Breast epithelium (tissue), 4 donors: ENCODE measurements at regions not wholly inside any gene's neighbourhood (a gene's known extent, or its start where the extent isn't known, plus 50 kb on each side); places are given as distances from the start of the nearest gene placed in this dataset.

ENCODE experiments used
- DNase-seq, 2 donors: peaks; one replicate each; pipeline ENCODE4 v3.0.0-alpha.2; 2019; ENCODE audit warnings: low spot score in 2 of 2
- H3K27ac ChIP-seq, 2 donors: fragments of 200-600 bp; sonication (generic) in 1 of 2; one replicate each; pipeline ENCODE4 v1.5.1; 2016 to 2019; ENCODE audit warnings: mild to moderate bottlenecking in 1 of 2
- H3K27me3 ChIP-seq, 2 donors: fragments of 200-600 bp; sonication (generic) in 1 of 2; one replicate each; pipeline versions ENCODE4 v1.5.1 to v1.6.0; 2017 to 2019; ENCODE audit warnings: control low read depth in 1 of 2, mild to moderate bottlenecking in 1 of 2
- H3K36me3 ChIP-seq: fragments of 200-600 bp; one replicate; pipeline ENCODE4 v1.5.1; 2019
- H3K4me1 ChIP-seq, 2 donors: fragments of 200-600 bp; sonication (generic); one replicate each; pipeline ENCODE4 v1.5.1; 2016 to 2019; ENCODE audit warnings: control low read depth in 1 of 2
- H3K4me3 ChIP-seq, 3 donors: fragments of 200-600 bp; sonication (generic); 1 replicate in 2 of 3; 2 replicates in 1 of 3; pipeline ENCODE4 v1.5.1; 2016 to 2019; ENCODE audit warnings: mild to moderate bottlenecking in 3 of 3, moderate library complexity in 2 of 3
- H3K9me3 ChIP-seq, 2 donors: fragments of 200-600 bp; sonication (generic) in 1 of 2; one replicate each; pipeline ENCODE4 v1.5.1; 2016 to 2019; ENCODE audit warnings: control low read depth in 1 of 2
- CTCF ChIP-seq, 3 donors: fragments of 450-650 bp; IDR thresholded peaks; one replicate each; pipeline ENCODE4 v1.5.1; 2016 to 2017; ENCODE audit warnings: antibody characterized with exemption in 3 of 3, mild to moderate bottlenecking in 3 of 3, moderate library complexity in 3 of 3
- POLR2A ChIP-seq: fragments of 450-650 bp; IDR thresholded peaks from one replicate; pipeline ENCODE4 v1.6.1; 2016; ENCODE audit warnings: antibody characterized with exemption, mild to moderate bottlenecking, moderate library complexity
- POLR2AphosphoS5 ChIP-seq, 3 donors: sonication (generic); formaldehyde crosslinking; IDR thresholded peaks; one replicate each; pipeline ENCODE4 v1.6.1; 2017; ENCODE audit warnings: antibody characterized with exemption in 3 of 3
- intact Hi-C: fragments of 100-400 bp; cut with DNase I; formaldehyde crosslinking; loops from one replicate; pipeline ENCODE4 v1.15.1; 2023; ENCODE audit warnings: low total_unique reads

- TF ChIP-seq CTCF (IDR thresholded peaks at IDR 0.05), result no peak
- no peak for TF ChIP-seq POLR2A
- no peak for TF ChIP-seq POLR2AphosphoS5 (IDR thresholded peaks at IDR 0.05)
- Histone ChIP-seq H3K36me3 (no peaks in the 10 kb centered on the region), H3K9me3 (peaks cover 4 to 12% of the 10 kb centered on the region in 2 donors), H3K27ac (no peak overlapping the region), H3K4me1 (no peaks in the 10 kb centered on the region), H3K27me3 (peaks cover 0 to 3% of the 10 kb centered on the region in 2 donors), H3K4me3 (no peak overlapping the region)
- peak in 1 of 2 donors; percentile 37 for DNase-seq
- intact Hi-C loops, result loop anchor here (5.0 kb wide), 1 partner anchor 174 kb away; no protein-coding TSS in a partner anchor
These were observed 54.0 kb upstream of the CSF3R start for GRCh38 chr1:36536727-36537126.

- no peak for DNase-seq
These were observed 52.1 kb upstream of the CSF3R start for GRCh38 chr1:36534711-36535412.

GRCh38 chr1:36533897-36534296 lies 51.2 kb upstream of the CSF3R start:
- Histone ChIP-seq H3K9me3 (peaks cover 4 to 12% of the 10 kb centered on the region in 2 donors), H3K27ac (no peak overlapping the region), H3K4me3 (no peak overlapping the region), H3K36me3 (no peaks in the 10 kb centered on the region), H3K27me3 (peaks cover 0 to 6% of the 10 kb centered on the region in 2 donors), H3K4me1 (no peaks in the 10 kb centered on the region)
- intact Hi-C loops, result no loop called here
- no peak for DNase-seq
- TF ChIP-seq POLR2A, result no peak
- no peak for TF ChIP-seq CTCF (IDR thresholded peaks at IDR 0.05)
- TF ChIP-seq POLR2AphosphoS5 (IDR thresholded peaks at IDR 0.05), result no peak

More at GRCh38 chr1:36534711-36535412, 52.1 kb upstream of the CSF3R start:
- Histone ChIP-seq H3K27me3 (no peaks in the 10 kb centered on the region), H3K4me1 (no peaks in the 10 kb centered on the region), H3K4me3 (no peak overlapping the region), H3K36me3 (no peaks in the 10 kb centered on the region), H3K9me3 (peaks cover 4 to 12% of the 10 kb centered on the region in 2 donors), H3K27ac (no peak overlapping the region)
- intact Hi-C loops, result loop anchor here (5.0 kb wide), 1 partner anchor 173 kb away; no protein-coding TSS in a partner anchor
- TF ChIP-seq CTCF (IDR thresholded peaks at IDR 0.05) (no peak), POLR2A (no peak), POLR2AphosphoS5 (IDR thresholded peaks at IDR 0.05) (no peak)

- Histone ChIP-seq H3K4me3 (no peak overlapping the region), H3K27me3 (peaks cover 0 to 6% of the 10 kb centered on the region in 2 donors), H3K9me3 (peaks cover 4 to 12% of the 10 kb centered on the region in 2 donors), H3K4me1 (no peaks in the 10 kb centered on the region), H3K36me3 (no peaks in the 10 kb centered on the region), H3K27ac (no peak overlapping the region)
- no peak for TF ChIP-seq POLR2A
- TF ChIP-seq POLR2AphosphoS5 (IDR thresholded peaks at IDR 0.05), result no peak
- no peak for TF ChIP-seq CTCF (IDR thresholded peaks at IDR 0.05)
- no peak for DNase-seq
- intact Hi-C loops, result no loop called here
These were observed 50.2 kb upstream of the CSF3R start for GRCh38 chr1:36532810-36533401.
